ENCODE measurements at regions not wholly inside any gene's neighbourhood (a gene's known extent, or its start where the extent isn't known, plus 50 kb on each side); places are given as distances from the start of the nearest gene placed in this dataset. TPM values are rescaled to one million over a fixed set of nuclear protein-coding genes. Genes with fewer than 3 reads are reported as not detected.

MicroRNAs encoded in the stretch of these regions (microRNA counts, 767-probe panel; counts per million panel counts)
- microRNA hsa-miR-148a-3p, result not detected

Small RNA genes lying in the stretch of these regions (microRNA-seq; reads per million reads assigned to microRNA genes)
- 272 reads per million, percentile 70 among the genes with 10 or more reads in this experiment for gene MIR148A (ENCODE audit: borderline number of aligned reads)

All from HCT116 (cell line).